Astrocyte (in vitro differentiated cells and primary cell): ENCODE measurements at regions not wholly inside any gene's neighbourhood (a gene's known extent, or its start where the extent isn't known, plus 50 kb on each side); places are given as distances from the start of the nearest gene placed in this dataset.

Source experiments
- DNase-seq: peaks from one replicate; pipeline ENCODE4 v3.0.0-alpha.2; 2010; ENCODE audit warnings: low read depth
- FAIRE-seq: peaks from 2 replicates; lab custom pipeline; 2011; peaks lifted over from hg19 to GRCh38; lab: Jason Lieb, UNC
- H2AFZ ChIP-seq: 2 replicates; pipeline ENCODE4 v1.6.0; 2012; ENCODE audit warnings: low read depth, low read length, inconsistent platforms
- H3K27ac ChIP-seq: 2 replicates; pipeline ENCODE4 v1.5.1; 2011; ENCODE audit warnings: low read depth, low read length, inconsistent platforms
- H3K27me3 ChIP-seq: 2 replicates; pipeline ENCODE4 v1.6.0; 2011; ENCODE audit warnings: low read length, inconsistent platforms; ENCODE audit not compliant: insufficient read depth
- H3K36me3 ChIP-seq: 2 replicates; pipeline ENCODE4 v1.5.1; 2011; ENCODE audit warnings: low read length, inconsistent platforms; ENCODE audit not compliant: insufficient read depth
- H3K4me1 ChIP-seq: 2 replicates; pipeline ENCODE4 v1.5.1; 2011; ENCODE audit warnings: low read length, inconsistent platforms; ENCODE audit not compliant: insufficient read depth
- H3K4me2 ChIP-seq: 2 replicates; pipeline ENCODE4 v1.6.0; 2012; ENCODE audit warnings: low read length, inconsistent platforms
- H3K4me3 ChIP-seq: 2 replicates; pipeline ENCODE4 v1.5.1; 2011; ENCODE audit warnings: low read depth, mild to moderate bottlenecking, low read length, inconsistent platforms; ENCODE audit not compliant: insufficient read depth
- H3K79me2 ChIP-seq: 2 replicates; pipeline ENCODE4 v1.6.0; 2012; ENCODE audit warnings: mild to moderate bottlenecking, low read length, inconsistent platforms; ENCODE audit not compliant: insufficient read depth
- H3K9ac ChIP-seq: 2 replicates; pipeline ENCODE4 v1.6.0; 2012; ENCODE audit warnings: mild to moderate bottlenecking, low read length, inconsistent platforms
- H3K9me3 ChIP-seq: 2 replicates; pipeline ENCODE4 v1.5.1; 2012; ENCODE audit warnings: low read depth, mild to moderate bottlenecking, low read length, inconsistent platforms; ENCODE audit not compliant: insufficient read depth
- H4K20me1 ChIP-seq: 2 replicates; pipeline ENCODE4 v1.6.0; 2012; ENCODE audit warnings: low read length, inconsistent platforms; ENCODE audit not compliant: insufficient read depth
- H3K27ac Mint-ChIP-seq: one replicate; pipeline ENCODE4 v1.8.0; 2021; ENCODE audit warnings: mild to moderate bottlenecking, mixed read lengths; ENCODE audit not compliant: unreplicated experiment
- H3K27me3 Mint-ChIP-seq: one replicate; pipeline ENCODE4 v1.8.0; 2021; ENCODE audit warnings: low read depth, mixed read lengths; ENCODE audit not compliant: unreplicated experiment
- H3K36me3 Mint-ChIP-seq: one replicate; pipeline ENCODE4 v1.8.0; 2021; ENCODE audit warnings: low read depth, mixed read lengths; ENCODE audit not compliant: unreplicated experiment
- H3K4me1 Mint-ChIP-seq: one replicate; pipeline ENCODE4 v1.8.0; 2021; ENCODE audit warnings: low read depth, mixed read lengths; ENCODE audit not compliant: unreplicated experiment
- H3K4me3 Mint-ChIP-seq: one replicate; pipeline ENCODE4 v1.8.0; 2021; ENCODE audit warnings: mild to moderate bottlenecking, moderate library complexity, mixed read lengths; ENCODE audit not compliant: unreplicated experiment
- H3K9me3 Mint-ChIP-seq: one replicate; pipeline ENCODE4 v1.8.0; 2021; ENCODE audit warnings: mild to moderate bottlenecking, mixed read lengths; ENCODE audit not compliant: unreplicated experiment
- EZH2 ChIP-seq: IDR thresholded peaks from 2 replicates; pipeline ENCODE4 v1.6.1; 2012; ENCODE audit warnings: mild to moderate bottlenecking, low read length, inconsistent platforms; ENCODE audit not compliant: insufficient read depth
- TF ChIP-seq, protein P1 (sequence below): IDR thresholded peaks from 2 replicates; pipeline ENCODE4 v1.5.1; 2011; ENCODE audit warnings: low read depth, mild to moderate bottlenecking, inconsistent platforms, low read length, moderate library complexity; ENCODE audit not compliant: insufficient read depth

- FAIRE-seq (no peak), DNase-seq (no peak)
- Histone ChIP-seq H3K9ac (no peak overlapping the region), H3K27ac (no peak overlapping the region), H2AFZ (no peak overlapping the region), H3K4me2 (peak overlapping the region; percentile 95), H3K4me3 (no peak overlapping the region), H3K36me3 (no peaks in the 10 kb centered on the region), H3K27me3 (no peaks in the 10 kb centered on the region), H3K79me2 (peaks cover 26% of the 10 kb centered on the region), H3K9me3 (no peaks in the 10 kb centered on the region), H3K4me1 (peaks cover 4% of the 10 kb centered on the region), H4K20me1 (peaks cover 10% of the 10 kb centered on the region)
- no peaks in the 10 kb centered on the region for H3K36me3 Mint-ChIP-seq
- TF ChIP-seq, protein P1, sequence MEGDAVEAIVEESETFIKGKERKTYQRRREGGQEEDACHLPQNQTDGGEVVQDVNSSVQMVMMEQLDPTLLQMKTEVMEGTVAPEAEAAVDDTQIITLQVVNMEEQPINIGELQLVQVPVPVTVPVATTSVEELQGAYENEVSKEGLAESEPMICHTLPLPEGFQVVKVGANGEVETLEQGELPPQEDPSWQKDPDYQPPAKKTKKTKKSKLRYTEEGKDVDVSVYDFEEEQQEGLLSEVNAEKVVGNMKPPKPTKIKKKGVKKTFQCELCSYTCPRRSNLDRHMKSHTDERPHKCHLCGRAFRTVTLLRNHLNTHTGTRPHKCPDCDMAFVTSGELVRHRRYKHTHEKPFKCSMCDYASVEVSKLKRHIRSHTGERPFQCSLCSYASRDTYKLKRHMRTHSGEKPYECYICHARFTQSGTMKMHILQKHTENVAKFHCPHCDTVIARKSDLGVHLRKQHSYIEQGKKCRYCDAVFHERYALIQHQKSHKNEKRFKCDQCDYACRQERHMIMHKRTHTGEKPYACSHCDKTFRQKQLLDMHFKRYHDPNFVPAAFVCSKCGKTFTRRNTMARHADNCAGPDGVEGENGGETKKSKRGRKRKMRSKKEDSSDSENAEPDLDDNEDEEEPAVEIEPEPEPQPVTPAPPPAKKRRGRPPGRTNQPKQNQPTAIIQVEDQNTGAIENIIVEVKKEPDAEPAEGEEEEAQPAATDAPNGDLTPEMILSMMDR: no peak
- TF ChIP-seq EZH2: no peak
- peaks cover 3% of the 10 kb centered on the region for H3K4me1 Mint-ChIP-seq
- no peak overlapping the region for H3K27ac Mint-ChIP-seq
- H3K27me3 Mint-ChIP-seq: no peaks in the 10 kb centered on the region
- peaks cover 6% of the 10 kb centered on the region for H3K9me3 Mint-ChIP-seq
- peak overlapping the region; percentile 95 for H3K4me3 Mint-ChIP-seq
Measured at GRCh38 chr17:68103148-68103547, 67.6 kb downstream of the KPNA2 start.

GRCh38 chr17:68106085-68106484 is 70.5 kb downstream of the KPNA2 start:
- H3K4me3 Mint-ChIP-seq: no peak overlapping the region
- Histone ChIP-seq H3K27me3 (no peaks in the 10 kb centered on the region), H3K9ac (no peak overlapping the region), H3K4me3 (no peak overlapping the region), H3K27ac (no peak overlapping the region), H3K79me2 (peaks cover 32% of the 10 kb centered on the region), H3K4me2 (no peak overlapping the region), H3K36me3 (no peaks in the 10 kb centered on the region), H3K9me3 (no peaks in the 10 kb centered on the region), H4K20me1 (peaks cover 13% of the 10 kb centered on the region), H3K4me1 (peaks cover 2% of the 10 kb centered on the region), H2AFZ (no peak overlapping the region)
- DNase-seq (no peak), FAIRE-seq (no peak)
- TF ChIP-seq EZH2: no peak
- TF ChIP-seq, protein P1: no peak
- H3K4me1 Mint-ChIP-seq: peaks cover 3% of the 10 kb centered on the region
- no peaks in the 10 kb centered on the region for H3K27me3 Mint-ChIP-seq
- peaks cover 9% of the 10 kb centered on the region for H3K9me3 Mint-ChIP-seq
- no peaks in the 10 kb centered on the region for H3K36me3 Mint-ChIP-seq
- no peak overlapping the region for H3K27ac Mint-ChIP-seq

GRCh38 chr17:68107373-68107772 is 71.8 kb downstream of the KPNA2 start:
- H3K36me3 Mint-ChIP-seq: no peaks in the 10 kb centered on the region
- Histone ChIP-seq H3K9me3 (no peaks in the 10 kb centered on the region), H3K4me3 (no peak overlapping the region), H3K4me2 (no peak overlapping the region), H3K9ac (no peak overlapping the region), H3K36me3 (no peaks in the 10 kb centered on the region), H2AFZ (no peak overlapping the region), H3K27ac (no peak overlapping the region), H3K4me1 (no peaks in the 10 kb centered on the region), H3K79me2 (peaks cover 32% of the 10 kb centered on the region), H4K20me1 (peaks cover 13% of the 10 kb centered on the region), H3K27me3 (no peaks in the 10 kb centered on the region)
- no peak overlapping the region for H3K27ac Mint-ChIP-seq
- FAIRE-seq: no peak
- H3K27me3 Mint-ChIP-seq: no peaks in the 10 kb centered on the region
- no peak overlapping the region for H3K4me3 Mint-ChIP-seq
- no peak for TF ChIP-seq EZH2
- TF ChIP-seq, protein P1: no peak
- H3K4me1 Mint-ChIP-seq: peaks cover 3% of the 10 kb centered on the region
- peaks cover 9% of the 10 kb centered on the region for H3K9me3 Mint-ChIP-seq
- no peak for DNase-seq
